Fibroblast of lung (primary cell): ENCODE measurements at regions not wholly inside any gene's neighbourhood (a gene's known extent, or its start where the extent isn't known, plus 50 kb on each side); places are given as distances from the start of the nearest gene placed in this dataset.

Source experiments
- DNase-seq, 2 donors: peaks; one replicate each; pipeline versions ENCODE4 v3.0.0 to v3.0.0-alpha.2; 2010; ENCODE audit warnings: low read depth in 2 of 2
- H2AFZ ChIP-seq: 2 replicates; pipeline ENCODE4 v1.5.1; 2012; ENCODE audit warnings: low read length, control low read depth, inconsistent platforms
- H3K27ac ChIP-seq: 2 replicates; pipeline ENCODE4 v1.5.1; 2011; ENCODE audit warnings: low read length, control low read depth; ENCODE audit not compliant: insufficient read depth
- H3K27me3 ChIP-seq: 2 replicates; pipeline ENCODE4 v1.5.1; 2011; ENCODE audit warnings: mild to moderate bottlenecking, low read length; ENCODE audit not compliant: control insufficient read depth, insufficient read depth
- H3K36me3 ChIP-seq: 2 replicates; pipeline ENCODE4 v1.5.1; 2011; ENCODE audit warnings: low read length; ENCODE audit not compliant: control insufficient read depth, insufficient read depth
- H3K4me1 ChIP-seq: 2 replicates; pipeline ENCODE4 v1.5.1; 2011; ENCODE audit warnings: low read length; ENCODE audit not compliant: control insufficient read depth, insufficient read depth; ENCODE audit errors: extremely low read depth
- H3K4me2 ChIP-seq: 2 replicates; pipeline ENCODE4 v1.5.1; 2011; ENCODE audit warnings: low read length, control low read depth; ENCODE audit not compliant: insufficient read depth; ENCODE audit errors: extremely low read depth
- H3K4me3 ChIP-seq, 4 experiments: fragments of 200-600 bp in 1 of 4; sonication (generic) in 1 of 4; replicated peaks in 1 of 4; 2 replicates each; pipeline ENCODE4 v1.5.1; 2011 to 2016; ENCODE audit warnings: low read length in 4 of 4, low read depth in 3 of 4, mild to moderate bottlenecking in 3 of 4, control low read depth in 2 of 4, inconsistent platforms in 1 of 4, mixed read lengths in 1 of 4; ENCODE audit not compliant: insufficient read depth in 1 of 4; ENCODE audit errors: control extremely low read depth in 1 of 4
- H3K79me2 ChIP-seq: 2 replicates; pipeline ENCODE4 v1.5.1; 2012; ENCODE audit warnings: mild to moderate bottlenecking, low read length, inconsistent platforms; ENCODE audit not compliant: control insufficient read depth, insufficient read depth
- H3K9ac ChIP-seq: 2 replicates; pipeline ENCODE4 v1.5.1; 2011; ENCODE audit warnings: mild to moderate bottlenecking, low read length, control low read depth; ENCODE audit not compliant: insufficient read depth
- H3K9me3 ChIP-seq: 2 replicates; pipeline ENCODE4 v1.5.1; 2012; ENCODE audit warnings: low read depth, low read length; ENCODE audit not compliant: control insufficient read depth, insufficient read depth
- H4K20me1 ChIP-seq: 2 replicates; pipeline ENCODE4 v1.5.1; 2011; ENCODE audit warnings: low read length; ENCODE audit not compliant: control insufficient read depth, insufficient read depth; ENCODE audit errors: extremely low read depth
- CTCF ChIP-seq, 2 donors: IDR thresholded peaks in 1 of 2; conservative IDR thresholded peaks in 1 of 2; 1 replicate in 1 of 2; 2 replicates in 1 of 2; pipeline ENCODE4 v1.5.1; 2011 to 2012; ENCODE audit warnings: low read length in 2 of 2, control low read depth in 1 of 2, inconsistent platforms in 1 of 2, low read depth in 1 of 2, mild to moderate bottlenecking in 1 of 2
- EZH2 ChIP-seq: IDR thresholded peaks from 2 replicates; pipeline ENCODE4 v1.5.1; 2012; ENCODE audit warnings: low read length, control low read depth, mild to moderate bottlenecking; ENCODE audit errors: missing control alignments

- no peak overlapping the region for H3K4me2 ChIP-seq
- no peak overlapping the region for H3K9ac ChIP-seq
- H3K27ac ChIP-seq: no peak overlapping the region
- H3K4me3 ChIP-seq: no peak overlapping the region
- no peaks in the 10 kb centered on the region for H3K4me1 ChIP-seq
- H2AFZ ChIP-seq: no peak overlapping the region
- TF ChIP-seq CTCF (conservative IDR thresholded peaks at IDR 0.05 in 1 of 2, IDR thresholded peaks at IDR 0.05 in 1 of 2; ENCODE audit: low read depth in 1 of 2, low read length in 2 of 2): no peak
- no peak for TF ChIP-seq EZH2
- H3K27me3 ChIP-seq: no peaks in the 10 kb centered on the region
- H4K20me1 ChIP-seq: no peaks in the 10 kb centered on the region
- no peak for DNase-seq
- no peaks in the 10 kb centered on the region for H3K36me3 ChIP-seq
- H3K9me3 ChIP-seq: no peaks in the 10 kb centered on the region
- no peaks in the 10 kb centered on the region for H3K79me2 ChIP-seq
Observed at GRCh38 chr2:67103157-67103556, 294.0 kb upstream of the ETAA1 start.

GRCh38 chr2:67108231-67108630 is 288.9 kb upstream of the ETAA1 start:
- no peak overlapping the region for H3K4me3 ChIP-seq
- H3K27me3 ChIP-seq: no peaks in the 10 kb centered on the region
- no peaks in the 10 kb centered on the region for H3K79me2 ChIP-seq
- no peak overlapping the region for H2AFZ ChIP-seq
- H3K27ac ChIP-seq: no peak overlapping the region
- no peak overlapping the region for H3K4me2 ChIP-seq
- H3K36me3 ChIP-seq: no peaks in the 10 kb centered on the region
- DNase-seq: no peak
- no peaks in the 10 kb centered on the region for H4K20me1 ChIP-seq
- TF ChIP-seq CTCF (conservative IDR thresholded peaks at IDR 0.05 in 1 of 2, IDR thresholded peaks at IDR 0.05 in 1 of 2; ENCODE audit: low read depth in 1 of 2, low read length in 2 of 2) (no peak), EZH2 (no peak)
- H3K4me1 ChIP-seq: no peaks in the 10 kb centered on the region
- no peaks in the 10 kb centered on the region for H3K9me3 ChIP-seq
- no peak overlapping the region for H3K9ac ChIP-seq

- Histone ChIP-seq H3K36me3 (no peaks in the 10 kb centered on the region), H3K9ac (no peak overlapping the region), H3K4me1 (no peaks in the 10 kb centered on the region), H3K27me3 (no peaks in the 10 kb centered on the region), H3K79me2 (no peaks in the 10 kb centered on the region), H3K4me3 (no peak overlapping the region), H3K4me2 (no peak overlapping the region), H4K20me1 (no peaks in the 10 kb centered on the region), H2AFZ (no peak overlapping the region), H3K9me3 (no peaks in the 10 kb centered on the region), H3K27ac (no peak overlapping the region)
- TF ChIP-seq CTCF (conservative IDR thresholded peaks at IDR 0.05 in 1 of 2, IDR thresholded peaks at IDR 0.05 in 1 of 2; ENCODE audit: low read depth in 1 of 2, low read length in 2 of 2): no peak
- TF ChIP-seq EZH2: no peak
- DNase-seq: peak in 1 of 2 donors; percentile 14
Observed at GRCh38 chr2:67124531-67124930, 272.6 kb upstream of the ETAA1 start.
